GM23338 (cell line): ENCODE measurements at regions not wholly inside any gene's neighbourhood (a gene's known extent, or its start where the extent isn't known, plus 50 kb on each side); places are given as distances from the start of the nearest gene placed in this dataset.

Experiments
- ATAC-seq: fragments of 200-7000 bp; cut with Tn5 transposase; 3 replicates; pipeline ENCODE4 v1.9.1; 2020
- DNase-seq: peaks from one replicate; pipeline ENCODE4 v3.0.0-alpha.2; 2015; ENCODE audit warnings: low spot score
- H2AFZ ChIP-seq: fragments of 200-600 bp; sonication (generic); 2 replicates; pipeline ENCODE4 v1.8.0; 2016; ENCODE audit warnings: antibody characterized with exemption, mild to moderate bottlenecking, moderate library complexity
- H3F3A ChIP-seq: fragments of 200-600 bp; sonication (generic); replicated peaks from 2 replicates; pipeline ENCODE4 v1.8.0; 2017; ENCODE audit warnings: antibody characterized with exemption, mixed run types, low read depth
- H3K27ac ChIP-seq: fragments of 200-600 bp; sonication (generic); 2 replicates; pipeline ENCODE4 v1.6.1; 2016; ENCODE audit warnings: low read depth
- H3K27me3 ChIP-seq: fragments of 200-600 bp; sonication (generic); 2 replicates; pipeline ENCODE4 v1.8.0; 2016; ENCODE audit warnings: mild to moderate bottlenecking, mixed run types, moderate library complexity; ENCODE audit not compliant: insufficient read depth
- H3K36me3 ChIP-seq: fragments of 200-600 bp; sonication (generic); 2 replicates; pipeline ENCODE4 v1.8.0; 2016; ENCODE audit warnings: mild to moderate bottlenecking; ENCODE audit not compliant: insufficient read depth
- H3K4me1 ChIP-seq: fragments of 200-600 bp; sonication (generic); 2 replicates; pipeline ENCODE4 v1.8.0; 2016; ENCODE audit warnings: mild to moderate bottlenecking, moderate library complexity; ENCODE audit not compliant: insufficient read depth
- H3K4me2 ChIP-seq: fragments of 200-600 bp; sonication (generic); 2 replicates; pipeline ENCODE4 v1.7.1; 2017; ENCODE audit warnings: mixed run types
- H3K4me3 ChIP-seq: fragments of 200-600 bp; sonication (generic); 2 replicates; pipeline ENCODE4 v1.6.1; 2016; ENCODE audit warnings: mixed run types
- H3K79me2 ChIP-seq: fragments of 200-600 bp; sonication (generic); replicated peaks from 2 replicates; pipeline ENCODE4 v1.8.0; 2017; ENCODE audit warnings: mild to moderate bottlenecking; ENCODE audit not compliant: insufficient read depth
- H3K9me2 ChIP-seq: fragments of 200-600 bp; sonication (generic); 2 replicates; pipeline ENCODE4 v1.8.0; 2017; ENCODE audit not compliant: insufficient read depth
- H4K20me1 ChIP-seq: fragments of 200-600 bp; sonication (generic); replicated peaks from 2 replicates; pipeline ENCODE4 v1.8.0; 2017; ENCODE audit warnings: mild to moderate bottlenecking; ENCODE audit not compliant: insufficient read depth
- H3K27ac Mint-ChIP-seq: 2 replicates; pipeline ENCODE4 v1.8.0; 2020; ENCODE audit warnings: inconsistent platforms, mild to moderate bottlenecking, moderate library complexity, mixed read lengths
- H3K27me3 Mint-ChIP-seq: 3 replicates; pipeline ENCODE4 v1.8.0; 2022; ENCODE audit warnings: low read depth, mild to moderate bottlenecking, moderate library complexity, mixed read lengths, inconsistent platforms; ENCODE audit not compliant: insufficient read depth, poor library complexity
- H3K36me3 Mint-ChIP-seq: 3 replicates; pipeline ENCODE4 v1.8.0; 2021; ENCODE audit warnings: low read depth, mild to moderate bottlenecking, inconsistent platforms, moderate library complexity, mixed read lengths
- H3K4me1 Mint-ChIP-seq: 3 replicates; pipeline ENCODE4 v1.8.0; 2020; ENCODE audit warnings: mild to moderate bottlenecking, inconsistent platforms, mixed read lengths
- H3K4me3 Mint-ChIP-seq: 3 replicates; pipeline ENCODE4 v1.8.0; 2021; ENCODE audit warnings: moderate library complexity, mild to moderate bottlenecking, inconsistent platforms, mixed read lengths
- H3K9me3 Mint-ChIP-seq: 3 replicates; pipeline ENCODE4 v1.8.0; 2020; ENCODE audit warnings: moderate library complexity, mild to moderate bottlenecking, inconsistent platforms, mixed read lengths
- CREB1 ChIP-seq: fragments of 250-450 bp; sonication (Bioruptor Pico); IDR thresholded peaks from 2 replicates; pipeline ENCODE4 v1.5.0; 2020; ENCODE audit warnings: low read depth, mild to moderate bottlenecking, moderate library complexity
- EZH2 ChIP-seq: fragments of 200-600 bp; sonication (generic); IDR thresholded peaks from one replicate; pipeline ENCODE4 v1.8.0; 2017; ENCODE audit warnings: antibody characterized with exemption, mild to moderate bottlenecking, low read depth; ENCODE audit not compliant: unreplicated experiment
- EZH2phosphoT487 ChIP-seq: fragments of 200-600 bp; sonication (generic); IDR thresholded peaks from one replicate; pipeline ENCODE4 v1.8.1; 2018; ENCODE audit warnings: antibody characterized with exemption; ENCODE audit not compliant: unreplicated experiment
- JUNB ChIP-seq: IDR thresholded peaks from one replicate; pipeline ENCODE4 v1.6.1; 2016; ENCODE audit warnings: antibody characterized with exemption; ENCODE audit not compliant: unreplicated experiment
- NANOG ChIP-seq: IDR thresholded peaks from 2 replicates; pipeline ENCODE4 v1.6.1; 2016; ENCODE audit warnings: antibody characterized with exemption, borderline replicate concordance
- POLR2AphosphoS5 ChIP-seq: IDR thresholded peaks from 2 replicates; pipeline ENCODE4 v1.6.1; 2016; ENCODE audit warnings: antibody characterized with exemption, low read depth
- ZNF331 ChIP-seq: fragments of 250-450 bp; sonication (Bioruptor Pico); IDR thresholded peaks from 2 replicates; pipeline ENCODE4 v1.5.0; 2020; ENCODE audit warnings: low read depth, mild to moderate bottlenecking, moderate library complexity
- TF ChIP-seq, protein P1 (sequence below): fragments of 250-450 bp; sonication (Bioruptor Pico); IDR thresholded peaks from 2 replicates; pipeline ENCODE4 v1.5.0; 2020; ENCODE audit warnings: mild to moderate bottlenecking, moderate library complexity
- TF ChIP-seq, protein P2 (sequence below): IDR thresholded peaks from 2 replicates; pipeline ENCODE4 v1.6.1; 2016; ENCODE audit warnings: antibody characterized with exemption
- TF ChIP-seq, protein P3 (sequence below), 2 experiments: fragments of 200-600 bp in 1 of 2; sonication (generic) in 1 of 2; conservative IDR thresholded peaks; 2 replicates each; pipeline versions ENCODE4 v1.5.1 to v1.6.1; 2016 to 2017; ENCODE audit warnings: antibody characterized with exemption in 2 of 2, low read depth in 2 of 2, mild to moderate bottlenecking in 2 of 2, moderate library complexity in 1 of 2

DNA sequence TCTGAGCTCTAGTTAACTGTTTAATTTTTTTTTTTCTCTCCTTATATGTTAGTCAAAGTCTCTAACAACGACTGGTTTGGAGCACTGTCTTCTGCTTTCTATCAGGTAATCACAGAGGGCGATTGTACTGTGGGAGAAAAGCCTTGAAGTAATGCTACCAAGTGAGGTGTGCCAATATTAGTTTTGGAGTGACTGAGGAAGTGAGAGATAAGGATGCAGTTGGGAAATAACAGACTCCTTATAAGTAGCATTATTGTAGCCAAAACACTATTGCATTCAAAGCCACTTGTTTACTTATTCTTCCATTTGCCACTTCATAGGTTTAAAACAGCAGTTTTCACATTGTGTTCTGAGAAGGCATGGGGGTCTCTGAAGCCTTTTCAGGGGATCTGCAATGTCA is 79.1 kb upstream of the SLC6A14 start (continued):
- TF ChIP-seq, protein P1, sequence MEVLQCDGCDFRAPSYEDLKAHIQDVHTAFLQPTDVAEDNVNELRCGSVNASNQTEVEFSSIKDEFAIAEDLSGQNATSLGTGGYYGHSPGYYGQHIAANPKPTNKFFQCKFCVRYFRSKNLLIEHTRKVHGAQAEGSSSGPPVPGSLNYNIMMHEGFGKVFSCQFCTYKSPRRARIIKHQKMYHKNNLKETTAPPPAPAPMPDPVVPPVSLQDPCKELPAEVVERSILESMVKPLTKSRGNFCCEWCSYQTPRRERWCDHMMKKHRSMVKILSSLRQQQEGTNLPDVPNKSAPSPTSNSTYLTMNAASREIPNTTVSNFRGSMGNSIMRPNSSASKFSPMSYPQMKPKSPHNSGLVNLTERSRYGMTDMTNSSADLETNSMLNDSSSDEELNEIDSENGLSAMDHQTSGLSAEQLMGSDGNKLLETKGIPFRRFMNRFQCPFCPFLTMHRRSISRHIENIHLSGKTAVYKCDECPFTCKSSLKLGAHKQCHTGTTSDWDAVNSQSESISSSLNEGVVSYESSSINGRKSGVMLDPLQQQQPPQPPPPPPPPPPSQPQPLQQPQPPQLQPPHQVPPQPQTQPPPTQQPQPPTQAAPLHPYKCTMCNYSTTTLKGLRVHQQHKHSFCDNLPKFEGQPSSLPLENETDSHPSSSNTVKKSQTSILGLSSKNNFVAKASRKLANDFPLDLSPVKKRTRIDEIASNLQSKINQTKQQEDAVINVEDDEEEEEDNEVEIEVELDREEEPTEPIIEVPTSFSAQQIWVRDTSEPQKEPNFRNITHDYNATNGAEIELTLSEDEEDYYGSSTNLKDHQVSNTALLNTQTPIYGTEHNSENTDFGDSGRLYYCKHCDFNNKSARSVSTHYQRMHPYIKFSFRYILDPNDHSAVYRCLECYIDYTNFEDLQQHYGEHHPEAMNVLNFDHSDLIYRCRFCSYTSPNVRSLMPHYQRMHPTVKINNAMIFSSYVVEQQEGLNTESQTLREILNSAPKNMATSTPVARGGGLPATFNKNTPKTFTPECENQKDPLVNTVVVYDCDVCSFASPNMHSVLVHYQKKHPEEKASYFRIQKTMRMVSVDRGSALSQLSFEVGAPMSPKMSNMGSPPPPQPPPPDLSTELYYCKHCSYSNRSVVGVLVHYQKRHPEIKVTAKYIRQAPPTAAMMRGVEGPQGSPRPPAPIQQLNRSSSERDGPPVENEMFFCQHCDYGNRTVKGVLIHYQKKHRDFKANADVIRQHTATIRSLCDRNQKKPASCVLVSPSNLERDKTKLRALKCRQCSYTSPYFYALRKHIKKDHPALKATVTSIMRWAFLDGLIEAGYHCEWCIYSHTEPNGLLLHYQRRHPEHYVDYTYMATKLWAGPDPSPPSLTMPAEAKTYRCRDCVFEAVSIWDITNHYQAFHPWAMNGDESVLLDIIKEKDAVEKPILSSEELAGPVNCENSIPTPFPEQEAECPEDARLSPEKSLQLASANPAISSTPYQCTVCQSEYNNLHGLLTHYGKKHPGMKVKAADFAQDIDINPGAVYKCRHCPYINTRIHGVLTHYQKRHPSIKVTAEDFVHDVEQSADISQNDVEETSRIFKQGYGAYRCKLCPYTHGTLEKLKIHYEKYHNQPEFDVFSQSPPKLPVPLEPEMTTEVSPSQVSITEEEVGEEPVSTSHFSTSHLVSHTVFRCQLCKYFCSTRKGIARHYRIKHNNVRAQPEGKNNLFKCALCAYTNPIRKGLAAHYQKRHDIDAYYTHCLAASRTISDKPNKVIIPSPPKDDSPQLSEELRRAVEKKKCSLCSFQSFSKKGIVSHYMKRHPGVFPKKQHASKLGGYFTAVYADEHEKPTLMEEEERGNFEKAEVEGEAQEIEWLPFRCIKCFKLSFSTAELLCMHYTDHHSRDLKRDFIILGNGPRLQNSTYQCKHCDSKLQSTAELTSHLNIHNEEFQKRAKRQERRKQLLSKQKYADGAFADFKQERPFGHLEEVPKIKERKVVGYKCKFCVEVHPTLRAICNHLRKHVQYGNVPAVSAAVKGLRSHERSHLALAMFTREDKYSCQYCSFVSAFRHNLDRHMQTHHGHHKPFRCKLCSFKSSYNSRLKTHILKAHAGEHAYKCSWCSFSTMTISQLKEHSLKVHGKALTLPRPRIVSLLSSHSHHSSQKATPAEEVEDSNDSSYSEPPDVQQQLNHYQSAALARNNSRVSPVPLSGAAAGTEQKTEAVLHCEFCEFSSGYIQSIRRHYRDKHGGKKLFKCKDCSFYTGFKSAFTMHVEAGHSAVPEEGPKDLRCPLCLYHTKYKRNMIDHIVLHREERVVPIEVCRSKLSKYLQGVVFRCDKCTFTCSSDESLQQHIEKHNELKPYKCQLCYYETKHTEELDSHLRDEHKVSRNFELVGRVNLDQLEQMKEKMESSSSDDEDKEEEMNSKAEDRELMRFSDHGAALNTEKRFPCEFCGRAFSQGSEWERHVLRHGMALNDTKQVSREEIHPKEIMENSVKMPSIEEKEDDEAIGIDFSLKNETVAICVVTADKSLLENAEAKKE, result no peak
- no peak for TF ChIP-seq EZH2

DNA sequence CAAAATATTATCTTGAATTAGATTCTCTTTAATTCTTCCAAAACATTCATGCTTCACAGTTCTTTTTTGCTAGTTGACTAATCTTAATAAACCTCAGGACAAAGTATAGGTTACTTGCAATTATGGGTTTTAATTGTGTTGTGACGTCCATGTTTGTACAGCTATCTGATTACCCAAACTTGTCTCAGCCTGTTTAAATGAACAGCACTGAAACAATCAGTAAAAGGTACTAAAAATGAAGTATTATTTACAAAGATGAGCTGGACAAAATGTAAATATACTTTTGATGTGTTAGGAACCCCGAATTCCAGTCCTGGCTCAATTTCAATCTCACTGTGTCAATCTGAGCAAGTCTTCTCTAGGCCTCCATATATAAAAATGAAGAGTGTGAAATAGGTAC is 57.4 kb upstream of the SLC6A14 start:
- DNase-seq (no peak), ATAC-seq (no peak)
- no peak overlapping the region for H3K27ac Mint-ChIP-seq
- no peak overlapping the region for H3K4me3 ChIP-seq
- no peaks in the 10 kb centered on the region for H3K27me3 Mint-ChIP-seq
- H3K36me3 Mint-ChIP-seq, result no peaks in the 10 kb centered on the region
- no peaks in the 10 kb centered on the region for H3K36me3 ChIP-seq
- no peaks in the 10 kb centered on the region for H3K9me3 Mint-ChIP-seq
- H3K4me2 ChIP-seq, result no peak overlapping the region
- no peak overlapping the region for H2AFZ ChIP-seq
- no peak overlapping the region for H3K4me3 Mint-ChIP-seq
- H3K27ac ChIP-seq, result no peak overlapping the region
- H3K4me1 ChIP-seq, result 0 out of 2 replicates have a peak, but pooled peaks cover 4% of the 10 kb centered on the region
- H3K27me3 ChIP-seq, result no peaks in the 10 kb centered on the region
- H3K79me2 ChIP-seq, result no peaks in the 10 kb centered on the region
- peaks cover 15% of the 10 kb centered on the region; the same call in 2 of the 3 replicates for H3K4me1 Mint-ChIP-seq
- no peaks in the 10 kb centered on the region for H4K20me1 ChIP-seq
- no peaks in the 10 kb centered on the region for H3K9me2 ChIP-seq
- H3F3A ChIP-seq, result no peaks in the 10 kb centered on the region
- TF ChIP-seq JUNB (no peak), ZNF331 (CRISPR knock-in tag) (no peak), NANOG (no peak), CREB1 (no peak), POLR2AphosphoS5 (no peak), EZH2phosphoT487 (no peak)
- TF ChIP-seq, protein P2, sequence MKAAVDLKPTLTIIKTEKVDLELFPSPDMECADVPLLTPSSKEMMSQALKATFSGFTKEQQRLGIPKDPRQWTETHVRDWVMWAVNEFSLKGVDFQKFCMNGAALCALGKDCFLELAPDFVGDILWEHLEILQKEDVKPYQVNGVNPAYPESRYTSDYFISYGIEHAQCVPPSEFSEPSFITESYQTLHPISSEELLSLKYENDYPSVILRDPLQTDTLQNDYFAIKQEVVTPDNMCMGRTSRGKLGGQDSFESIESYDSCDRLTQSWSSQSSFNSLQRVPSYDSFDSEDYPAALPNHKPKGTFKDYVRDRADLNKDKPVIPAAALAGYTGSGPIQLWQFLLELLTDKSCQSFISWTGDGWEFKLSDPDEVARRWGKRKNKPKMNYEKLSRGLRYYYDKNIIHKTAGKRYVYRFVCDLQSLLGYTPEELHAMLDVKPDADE, result no peak
- TF ChIP-seq, protein P3, sequence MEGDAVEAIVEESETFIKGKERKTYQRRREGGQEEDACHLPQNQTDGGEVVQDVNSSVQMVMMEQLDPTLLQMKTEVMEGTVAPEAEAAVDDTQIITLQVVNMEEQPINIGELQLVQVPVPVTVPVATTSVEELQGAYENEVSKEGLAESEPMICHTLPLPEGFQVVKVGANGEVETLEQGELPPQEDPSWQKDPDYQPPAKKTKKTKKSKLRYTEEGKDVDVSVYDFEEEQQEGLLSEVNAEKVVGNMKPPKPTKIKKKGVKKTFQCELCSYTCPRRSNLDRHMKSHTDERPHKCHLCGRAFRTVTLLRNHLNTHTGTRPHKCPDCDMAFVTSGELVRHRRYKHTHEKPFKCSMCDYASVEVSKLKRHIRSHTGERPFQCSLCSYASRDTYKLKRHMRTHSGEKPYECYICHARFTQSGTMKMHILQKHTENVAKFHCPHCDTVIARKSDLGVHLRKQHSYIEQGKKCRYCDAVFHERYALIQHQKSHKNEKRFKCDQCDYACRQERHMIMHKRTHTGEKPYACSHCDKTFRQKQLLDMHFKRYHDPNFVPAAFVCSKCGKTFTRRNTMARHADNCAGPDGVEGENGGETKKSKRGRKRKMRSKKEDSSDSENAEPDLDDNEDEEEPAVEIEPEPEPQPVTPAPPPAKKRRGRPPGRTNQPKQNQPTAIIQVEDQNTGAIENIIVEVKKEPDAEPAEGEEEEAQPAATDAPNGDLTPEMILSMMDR (conservative IDR thresholded peaks at IDR 0.05; ENCODE audit: low read depth in 2 of 2), result no peak
